OCI-LY3 (cell line): ENCODE measurements at regions not wholly inside any gene's neighbourhood (a gene's known extent, or its start where the extent isn't known, plus 50 kb on each side); places are given as distances from the start of the nearest gene placed in this dataset.

ENCODE experiments used
- CTCF ChIP-seq: fragments of 200-600, 300-600 bp; sonication (generic); IDR thresholded peaks from 2 replicates; pipeline ENCODE4 v1.5.1; 2014; ENCODE audit warnings: antibody characterized with exemption, low read length, low read depth
- EZH2phosphoT487 ChIP-seq: fragments of 200-600 bp; shearing (Covaris generic); IDR thresholded peaks from 2 replicates; pipeline ENCODE4 v1.6.1; 2018; ENCODE audit warnings: antibody characterized with exemption, mixed run types, low read depth

DNA sequence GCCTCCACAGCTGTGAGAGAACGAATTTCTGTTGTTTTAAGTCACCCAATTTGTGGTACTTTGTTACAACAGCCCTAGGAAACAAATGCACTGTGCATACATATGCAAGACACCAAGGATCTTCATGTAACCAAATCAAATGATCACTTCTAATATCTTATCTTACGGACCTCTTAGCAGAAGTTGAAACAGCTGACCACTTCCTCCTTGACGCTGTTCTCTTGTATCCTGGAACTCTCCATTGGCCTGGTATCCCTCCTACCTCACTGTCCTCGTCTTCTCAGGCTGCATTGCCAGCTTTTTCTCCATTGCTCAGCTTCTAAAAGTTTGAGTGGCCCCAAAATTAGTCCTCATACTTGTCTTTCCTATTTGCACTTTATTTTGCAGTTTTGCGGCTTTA, 200.4 kb downstream of the DLEU7 start:
- TF ChIP-seq CTCF: no peak
- TF ChIP-seq EZH2phosphoT487: no peak
